BLaER1 (cell line): ENCODE measurements at regions not wholly inside any gene's neighbourhood (a gene's known extent, or its start where the extent isn't known, plus 50 kb on each side); places are given as distances from the start of the nearest gene placed in this dataset.

Experiments used
- H3K27ac ChIP-seq: shearing (Covaris generic); formaldehyde crosslinking; 2 replicates; pipeline ENCODE4 v1.8.1; 2022
- H3K27me3 ChIP-seq: shearing (Covaris generic); formaldehyde crosslinking; 2 replicates; pipeline ENCODE4 v1.8.1; 2022
- H3K36me3 ChIP-seq: shearing (Covaris generic); formaldehyde crosslinking; 2 replicates; pipeline ENCODE4 v1.8.1; 2022
- H3K4me1 ChIP-seq: shearing (Covaris generic); formaldehyde crosslinking; 2 replicates; pipeline ENCODE4 v1.8.1; 2022
- H3K4me2 ChIP-seq: shearing (Covaris generic); formaldehyde crosslinking; 2 replicates; pipeline ENCODE4 v1.8.1; 2022
- H3K4me3 ChIP-seq: shearing (Covaris generic); formaldehyde crosslinking; 2 replicates; pipeline ENCODE4 v1.8.1; 2022
- H3K9ac ChIP-seq: shearing (Covaris generic); formaldehyde crosslinking; 2 replicates; pipeline ENCODE4 v1.8.1; 2022
- H3K9me3 ChIP-seq: shearing (Covaris generic); formaldehyde crosslinking; 2 replicates; pipeline ENCODE4 v1.8.1; 2022
- H4K20me1 ChIP-seq: shearing (Covaris generic); formaldehyde crosslinking; 2 replicates; pipeline ENCODE4 v1.8.1; 2022
- Cebpa-rat ChIP-seq: shearing (Covaris generic); IDR thresholded peaks from 2 replicates; pipeline ENCODE4 v1.8.1; 2022

- H3K36me3 ChIP-seq: no peaks in the 10 kb centered on the region
- no peak overlapping the region for H3K27ac ChIP-seq
- H3K9ac ChIP-seq: no peak overlapping the region
- H3K4me3 ChIP-seq: no peak overlapping the region
- no peaks in the 10 kb centered on the region for H3K4me1 ChIP-seq
- H3K4me2 ChIP-seq: no peak overlapping the region
- TF ChIP-seq Cebpa-rat: no peak
- H3K9me3 ChIP-seq: no peaks in the 10 kb centered on the region
- no peaks in the 10 kb centered on the region for H4K20me1 ChIP-seq
- H3K27me3 ChIP-seq: no peaks in the 10 kb centered on the region
These were observed 611.6 kb upstream of the ADGRL3 start for GRCh38 chr4:60588556-60588955.

DNA sequence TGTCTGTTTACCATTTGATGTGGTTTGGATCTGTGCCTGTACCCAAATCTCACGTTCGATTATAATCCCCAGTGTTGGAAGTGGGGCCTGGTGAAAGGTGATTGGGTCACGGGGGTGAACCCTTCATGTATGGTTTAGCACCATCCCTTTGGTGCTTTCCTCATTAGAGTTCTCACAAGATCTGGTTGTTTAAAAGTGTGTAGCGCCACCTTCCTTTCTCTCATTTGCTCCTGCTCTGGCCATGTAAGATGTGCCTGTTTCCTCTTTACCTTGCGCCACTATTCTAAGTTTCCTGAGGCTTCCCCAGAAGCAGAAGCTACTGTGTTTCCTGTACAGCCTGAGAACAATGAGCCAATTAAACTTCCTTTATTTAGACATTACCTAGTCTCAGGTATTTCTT is 610.7 kb upstream of the ADGRL3 start:
- Histone ChIP-seq H3K4me1 (no peaks in the 10 kb centered on the region), H3K27me3 (no peaks in the 10 kb centered on the region), H4K20me1 (no peaks in the 10 kb centered on the region), H3K4me2 (no peak overlapping the region), H3K36me3 (no peaks in the 10 kb centered on the region), H3K4me3 (no peak overlapping the region), H3K27ac (no peak overlapping the region), H3K9me3 (no peaks in the 10 kb centered on the region), H3K9ac (no peak overlapping the region)
- no peak for TF ChIP-seq Cebpa-rat

DNA sequence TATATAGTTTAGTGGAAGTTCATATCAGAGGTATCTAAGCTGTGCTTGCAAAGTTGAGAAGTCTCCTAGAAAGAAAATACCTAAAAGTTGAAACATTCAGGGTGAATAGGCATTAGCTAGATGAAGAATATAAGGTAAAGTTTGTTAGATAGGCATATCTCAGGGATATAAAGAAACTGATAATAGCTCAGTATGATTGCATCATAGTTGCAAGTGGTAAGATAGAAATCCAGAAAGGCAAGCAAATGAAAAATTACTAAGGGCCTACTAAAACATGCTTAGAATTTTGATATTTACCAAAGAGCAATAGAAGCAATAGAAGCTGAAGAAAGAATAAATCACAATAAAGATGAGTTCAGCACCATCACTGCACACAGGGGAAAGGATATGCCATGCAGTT is 610.0 kb upstream of the ADGRL3 start:
- Histone ChIP-seq H3K9me3 (no peaks in the 10 kb centered on the region), H3K4me3 (no peak overlapping the region), H3K9ac (no peak overlapping the region), H3K27ac (no peak overlapping the region), H4K20me1 (no peaks in the 10 kb centered on the region), H3K27me3 (no peaks in the 10 kb centered on the region), H3K4me1 (no peaks in the 10 kb centered on the region), H3K4me2 (no peak overlapping the region), H3K36me3 (no peaks in the 10 kb centered on the region)
- no peak; the same call in 1 of the 2 replicates for TF ChIP-seq Cebpa-rat

DNA sequence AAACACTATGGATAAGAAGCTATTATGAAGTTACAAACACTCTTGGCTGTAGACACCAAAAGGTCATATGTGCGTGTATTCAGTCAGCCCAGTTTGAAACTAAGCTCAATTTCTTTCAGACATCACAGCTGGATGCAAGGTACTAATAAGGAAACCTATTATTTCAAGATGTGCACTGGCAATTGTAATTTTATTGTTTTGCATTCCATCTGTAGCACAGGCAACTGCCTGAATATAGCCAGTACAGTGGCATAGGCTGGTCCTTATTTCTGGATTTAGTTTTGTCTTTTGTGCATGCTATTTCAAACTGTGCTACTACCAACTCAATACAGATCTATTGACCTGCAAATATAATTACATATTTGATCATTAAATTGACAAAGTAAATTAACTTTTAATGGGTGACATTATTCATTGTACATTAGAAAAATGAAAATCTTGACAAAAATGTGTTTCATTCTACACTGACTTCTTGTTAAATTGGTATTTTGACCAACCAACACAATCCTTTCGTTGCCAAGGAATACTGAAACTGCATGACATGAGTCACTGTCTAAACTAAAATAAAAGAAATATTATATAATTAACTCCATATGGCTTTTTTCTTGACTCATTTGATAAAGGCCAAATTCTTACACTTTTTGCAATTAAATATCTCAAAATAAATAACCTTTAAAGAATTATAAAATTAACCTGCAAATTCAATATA is 594.3 kb upstream of the ADGRL3 start:
- Histone ChIP-seq H3K9ac (no peak overlapping the region), H3K36me3 (no peaks in the 10 kb centered on the region), H3K27ac (no peak overlapping the region), H3K4me3 (no peak overlapping the region), H3K4me2 (no peak overlapping the region), H3K9me3 (no peaks in the 10 kb centered on the region), H4K20me1 (no peaks in the 10 kb centered on the region), H3K27me3 (no peaks in the 10 kb centered on the region), H3K4me1 (no peaks in the 10 kb centered on the region)
- no peak for TF ChIP-seq Cebpa-rat

GRCh38 chr4:60611762-60612496 is 588.2 kb upstream of the ADGRL3 start:
- H3K9me3 ChIP-seq: no peaks in the 10 kb centered on the region
- no peaks in the 10 kb centered on the region for H3K4me1 ChIP-seq
- TF ChIP-seq Cebpa-rat: no peak
- no peak overlapping the region for H3K4me2 ChIP-seq
- H3K27ac ChIP-seq: no peak overlapping the region
- no peaks in the 10 kb centered on the region for H4K20me1 ChIP-seq
- H3K36me3 ChIP-seq: no peaks in the 10 kb centered on the region
- H3K9ac ChIP-seq: no peak overlapping the region
- H3K27me3 ChIP-seq: no peaks in the 10 kb centered on the region
- H3K4me3 ChIP-seq: no peak overlapping the region

GRCh38 chr4:60617731-60618130 is 582.4 kb upstream of the ADGRL3 start:
- H3K4me2 ChIP-seq: no peak overlapping the region
- TF ChIP-seq Cebpa-rat: no peak
- no peak overlapping the region for H3K27ac ChIP-seq
- H3K9me3 ChIP-seq: no peaks in the 10 kb centered on the region
- H4K20me1 ChIP-seq: no peaks in the 10 kb centered on the region
- no peaks in the 10 kb centered on the region for H3K27me3 ChIP-seq
- no peak overlapping the region for H3K9ac ChIP-seq
- H3K4me3 ChIP-seq: no peak overlapping the region
- no peaks in the 10 kb centered on the region for H3K36me3 ChIP-seq
- H3K4me1 ChIP-seq: no peaks in the 10 kb centered on the region

GRCh38 chr4:60619531-60620305 is 580.4 kb upstream of the ADGRL3 start:
- TF ChIP-seq Cebpa-rat: no peak
- no peak overlapping the region for H3K9ac ChIP-seq
- no peaks in the 10 kb centered on the region for H3K9me3 ChIP-seq
- no peak overlapping the region for H3K4me3 ChIP-seq
- H4K20me1 ChIP-seq: no peaks in the 10 kb centered on the region
- no peaks in the 10 kb centered on the region for H3K27me3 ChIP-seq
- H3K4me1 ChIP-seq: no peaks in the 10 kb centered on the region
- H3K27ac ChIP-seq: no peak overlapping the region
- no peak overlapping the region for H3K4me2 ChIP-seq
- H3K36me3 ChIP-seq: no peaks in the 10 kb centered on the region

DNA sequence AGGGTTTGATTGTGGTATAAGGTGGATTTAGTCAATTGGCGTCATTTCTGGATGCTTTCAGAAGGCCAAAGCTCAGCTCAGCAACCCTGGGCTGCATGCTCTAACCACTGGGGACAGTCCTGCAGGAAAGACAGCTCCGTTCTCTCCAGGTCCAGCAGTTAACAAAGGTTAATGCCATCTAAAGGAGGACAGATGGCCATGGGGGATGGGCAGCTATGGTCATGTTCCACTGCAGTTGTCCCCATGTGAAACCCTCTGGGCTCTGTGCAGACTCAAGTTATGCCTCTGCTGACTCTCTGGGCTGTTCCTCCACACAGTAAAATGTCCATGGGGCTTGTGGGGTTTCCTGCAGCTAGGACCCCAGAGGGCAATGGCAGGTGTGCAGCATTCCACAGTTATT is 562.1 kb upstream of the ADGRL3 start:
- Histone ChIP-seq H3K9ac (no peak overlapping the region), H3K27ac (no peak overlapping the region), H3K4me3 (no peak overlapping the region), H3K27me3 (no peaks in the 10 kb centered on the region), H3K4me1 (no peaks in the 10 kb centered on the region), H3K4me2 (no peak overlapping the region), H4K20me1 (no peaks in the 10 kb centered on the region), H3K36me3 (no peaks in the 10 kb centered on the region), H3K9me3 (no peaks in the 10 kb centered on the region)
- TF ChIP-seq Cebpa-rat: no peak

GRCh38 chr4:60648774-60649173 is 551.4 kb upstream of the ADGRL3 start:
- H3K4me2 ChIP-seq: no peak overlapping the region
- H4K20me1 ChIP-seq: no peaks in the 10 kb centered on the region
- no peak overlapping the region for H3K27ac ChIP-seq
- no peaks in the 10 kb centered on the region for H3K27me3 ChIP-seq
- H3K4me3 ChIP-seq: no peak overlapping the region
- no peaks in the 10 kb centered on the region for H3K4me1 ChIP-seq
- H3K9ac ChIP-seq: no peak overlapping the region
- no peaks in the 10 kb centered on the region for H3K9me3 ChIP-seq
- TF ChIP-seq Cebpa-rat: no peak
- no peaks in the 10 kb centered on the region for H3K36me3 ChIP-seq

DNA sequence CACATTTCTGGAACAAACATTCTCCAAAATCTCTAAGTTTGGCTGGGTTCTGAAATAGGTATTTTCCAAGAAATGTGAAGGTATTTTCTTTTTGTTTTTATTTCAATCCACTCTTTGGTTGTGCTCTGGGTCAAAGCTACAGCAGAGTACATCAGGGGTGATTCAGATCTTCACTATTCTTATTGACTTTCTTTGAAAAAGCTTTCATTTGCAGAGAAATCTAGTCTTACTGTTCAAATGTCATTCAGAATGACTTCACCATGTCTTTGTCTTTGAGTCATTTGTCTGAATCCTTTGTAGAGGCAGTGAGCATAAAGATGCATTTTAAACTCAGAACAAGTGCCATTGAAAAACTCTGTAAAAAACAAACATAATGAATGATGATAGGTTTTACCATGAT is 547.2 kb upstream of the ADGRL3 start:
- no peaks in the 10 kb centered on the region for H3K4me1 ChIP-seq
- H3K9me3 ChIP-seq: no peaks in the 10 kb centered on the region
- H3K27me3 ChIP-seq: no peaks in the 10 kb centered on the region
- H3K27ac ChIP-seq: no peak overlapping the region
- H3K4me2 ChIP-seq: no peak overlapping the region
- H3K36me3 ChIP-seq: no peaks in the 10 kb centered on the region
- H3K4me3 ChIP-seq: no peak overlapping the region
- no peaks in the 10 kb centered on the region for H4K20me1 ChIP-seq
- TF ChIP-seq Cebpa-rat: no peak
- no peak overlapping the region for H3K9ac ChIP-seq
